Lower leg skin (tissue), 4 donors: ENCODE measurements at regions not wholly inside any gene's neighbourhood (a gene's known extent, or its start where the extent isn't known, plus 50 kb on each side); places are given as distances from the start of the nearest gene placed in this dataset.

Source experiments
- DNase-seq, 2 donors: peaks; one replicate each; pipeline ENCODE4 v3.0.0-alpha.2; 2019; ENCODE audit warnings: low spot score in 2 of 2
- H3K4me3 ChIP-seq: fragments of 200-600 bp; sonication (generic); 2 replicates; pipeline ENCODE4 v1.5.1; 2017; ENCODE audit warnings: mild to moderate bottlenecking, low read depth; ENCODE audit not compliant: poor library complexity, severe bottlenecking
- POLR2A ChIP-seq, 2 donors: fragments of 450-650 bp; IDR thresholded peaks; one replicate each; pipeline ENCODE4 v1.6.1; 2016 to 2017; ENCODE audit warnings: antibody characterized with exemption in 2 of 2, mild to moderate bottlenecking in 1 of 2, moderate library complexity in 1 of 2
- WGBS, 2 donors: methylation state at CpG; one replicate each; pipeline ENCODE4 v1.1.5; 2018; 5-methylcytosine and 5-hydroxymethylcytosine counted together
- intact Hi-C: fragments of 100-400 bp; cut with DNase I; formaldehyde crosslinking; loops from one replicate; pipeline ENCODE4 v1.15.0; 2023; ENCODE audit warnings: low total_unique reads
- TF ChIP-seq, protein P1 (sequence below), 3 donors: fragments of 450-650 bp; IDR thresholded peaks; one replicate each; pipeline ENCODE4 v1.5.1; 2016; ENCODE audit warnings: antibody characterized with exemption in 3 of 3, mild to moderate bottlenecking in 3 of 3, moderate library complexity in 2 of 3

DNA sequence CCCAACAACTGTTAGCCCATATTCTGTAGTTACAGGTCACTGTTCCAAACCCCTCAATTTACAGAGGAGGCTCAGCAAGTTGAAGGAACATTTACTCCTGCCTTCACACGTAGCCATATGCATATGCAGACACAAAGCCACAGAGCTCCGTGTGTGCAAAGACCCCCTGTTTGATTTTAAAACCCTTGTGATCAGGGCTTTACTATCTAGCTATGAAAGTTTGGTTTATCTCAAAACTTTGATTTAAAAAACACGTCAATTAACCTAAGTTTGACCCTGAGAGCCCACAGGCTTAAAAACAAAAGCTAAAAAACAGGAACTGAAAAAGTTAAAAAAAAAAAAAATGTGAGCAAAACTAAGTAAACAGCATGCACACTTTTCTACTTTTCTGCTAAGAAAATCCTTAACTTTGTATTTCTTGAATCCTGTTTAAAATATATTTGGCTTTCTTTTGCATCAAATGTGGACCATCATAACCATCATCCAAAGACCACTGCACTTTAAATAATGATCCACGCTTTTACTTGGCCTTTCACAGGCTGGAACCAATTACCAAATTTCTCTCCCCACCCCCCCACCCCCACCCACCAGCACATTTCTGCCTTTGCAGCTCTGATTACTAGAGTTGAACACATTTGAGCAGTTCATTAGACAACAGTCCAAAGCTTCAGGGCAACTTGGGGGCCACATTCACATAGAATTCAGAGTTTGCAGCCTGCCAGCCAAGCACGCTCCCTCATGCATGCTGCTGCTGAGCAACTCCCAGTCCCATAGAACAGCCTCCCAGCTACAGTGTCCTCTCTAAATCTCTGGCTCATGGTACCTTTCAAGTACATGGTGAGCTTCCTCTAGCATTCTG lies 128.8 kb upstream of the MAP3K1 start:
- H3K4me3 ChIP-seq, result no peak overlapping the region
- TF ChIP-seq, protein P1, sequence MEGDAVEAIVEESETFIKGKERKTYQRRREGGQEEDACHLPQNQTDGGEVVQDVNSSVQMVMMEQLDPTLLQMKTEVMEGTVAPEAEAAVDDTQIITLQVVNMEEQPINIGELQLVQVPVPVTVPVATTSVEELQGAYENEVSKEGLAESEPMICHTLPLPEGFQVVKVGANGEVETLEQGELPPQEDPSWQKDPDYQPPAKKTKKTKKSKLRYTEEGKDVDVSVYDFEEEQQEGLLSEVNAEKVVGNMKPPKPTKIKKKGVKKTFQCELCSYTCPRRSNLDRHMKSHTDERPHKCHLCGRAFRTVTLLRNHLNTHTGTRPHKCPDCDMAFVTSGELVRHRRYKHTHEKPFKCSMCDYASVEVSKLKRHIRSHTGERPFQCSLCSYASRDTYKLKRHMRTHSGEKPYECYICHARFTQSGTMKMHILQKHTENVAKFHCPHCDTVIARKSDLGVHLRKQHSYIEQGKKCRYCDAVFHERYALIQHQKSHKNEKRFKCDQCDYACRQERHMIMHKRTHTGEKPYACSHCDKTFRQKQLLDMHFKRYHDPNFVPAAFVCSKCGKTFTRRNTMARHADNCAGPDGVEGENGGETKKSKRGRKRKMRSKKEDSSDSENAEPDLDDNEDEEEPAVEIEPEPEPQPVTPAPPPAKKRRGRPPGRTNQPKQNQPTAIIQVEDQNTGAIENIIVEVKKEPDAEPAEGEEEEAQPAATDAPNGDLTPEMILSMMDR (IDR thresholded peaks at IDR 0.05), result no peak
- TF ChIP-seq POLR2A (IDR thresholded peaks at IDR 0.05), result no peak
- 63 to 72% methylated on average over 5 of the region's 5 CpGs for WGBS, 2 donors
- no peak for DNase-seq
- intact Hi-C loops, result loop anchor here (2.0 kb wide), 1 partner anchor 48 kb away; no protein-coding TSS in a partner anchor

DNA sequence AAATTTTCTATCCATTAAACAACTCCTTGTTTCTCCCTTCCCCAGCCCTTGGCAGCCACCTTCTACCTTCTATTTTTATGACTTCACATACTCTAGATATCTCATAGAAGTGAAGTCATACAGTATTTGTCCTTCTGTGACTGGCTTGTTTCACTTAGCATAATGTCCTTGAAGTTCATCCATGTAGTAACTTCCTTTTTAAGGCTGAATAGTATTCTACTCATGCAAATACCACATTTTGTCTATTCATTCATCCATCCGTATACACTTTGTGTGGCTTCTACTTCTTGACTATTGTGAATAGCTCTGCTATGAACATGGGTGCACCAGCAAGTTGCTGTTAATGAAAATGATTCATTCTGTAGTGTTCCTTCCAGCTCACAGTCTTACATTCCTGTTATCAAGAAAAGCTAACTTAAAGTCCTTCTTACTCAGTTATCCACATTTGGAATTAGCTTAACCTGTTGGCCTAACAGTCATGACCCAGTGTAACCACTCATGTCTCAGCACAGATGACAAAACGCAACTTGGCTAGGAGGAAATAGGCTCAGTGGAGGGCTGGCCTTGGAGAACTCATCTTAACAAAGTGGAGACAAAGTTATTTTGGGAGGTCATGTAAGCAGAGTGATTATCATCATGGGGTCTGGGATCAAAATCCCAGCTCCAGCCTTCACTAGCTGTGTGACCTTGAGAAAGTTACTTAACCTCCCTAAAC lies 129.7 kb upstream of the MAP3K1 start:
- WGBS, 2 donors, result 90 to 91% methylated on average over 2 of the region's 2 CpGs
- intact Hi-C loops, result loop anchor here (2.0 kb wide), 1 partner anchor 47 kb away; no protein-coding TSS in a partner anchor
- no peak for DNase-seq

DNA sequence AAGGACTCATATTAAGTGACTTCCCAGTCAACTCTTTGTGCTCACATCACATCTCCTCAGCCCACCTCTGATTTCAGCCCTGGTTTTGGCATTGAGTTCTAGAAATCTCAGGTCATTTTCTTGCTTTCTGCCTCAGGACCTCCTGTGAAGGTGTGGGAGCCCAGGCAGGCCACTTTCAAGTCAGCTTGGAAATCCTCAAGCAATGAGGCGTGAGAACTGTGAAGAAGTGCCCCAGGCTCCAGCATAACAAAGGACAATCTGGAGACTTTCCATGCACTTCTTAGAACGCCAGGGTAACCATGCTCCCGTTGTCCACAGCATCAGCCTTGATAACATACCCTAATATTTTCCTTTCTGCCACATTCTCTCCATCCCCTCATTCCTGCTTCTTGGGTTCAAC lies 131.2 kb upstream of the MAP3K1 start:
- WGBS, 2 donors, result 68 to 71% methylated on average over 3 of the region's 3 CpGs
- no peak for DNase-seq
- intact Hi-C loops, result no loop called here
- H3K4me3 ChIP-seq, result no peak overlapping the region
- TF ChIP-seq, protein P1 (IDR thresholded peaks at IDR 0.05), result no peak
- TF ChIP-seq POLR2A (IDR thresholded peaks at IDR 0.05), result no peak

More for the DNA sequence above, 129.7 kb upstream of the MAP3K1 start:
- H3K4me3 ChIP-seq, result no peak overlapping the region
- TF ChIP-seq, protein P1 (IDR thresholded peaks at IDR 0.05), result no peak
- no peak for TF ChIP-seq POLR2A (IDR thresholded peaks at IDR 0.05)

DNA sequence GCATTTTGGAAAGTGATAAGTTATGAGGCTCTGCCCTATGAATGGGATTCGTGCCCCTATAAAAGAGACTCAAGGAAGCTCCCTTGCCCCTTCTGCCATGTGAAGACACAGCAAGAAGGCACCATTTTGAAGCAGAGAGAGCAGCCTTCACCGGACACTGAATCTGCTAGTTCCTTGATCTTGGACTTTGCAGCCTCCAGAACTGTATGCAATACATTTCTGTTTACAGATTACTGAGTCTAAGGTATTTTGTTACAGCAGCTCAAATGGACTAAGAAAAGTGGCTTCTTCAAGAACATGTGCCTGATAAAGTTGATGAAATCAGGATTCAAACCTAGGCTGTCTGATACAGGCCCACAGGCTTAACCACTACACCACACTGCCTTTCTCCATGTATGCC lies 131.6 kb upstream of the MAP3K1 start:
- WGBS, 2 donors, result 97 to 98% methylated on average over 2 of the region's 2 CpGs
- TF ChIP-seq, protein P1 (IDR thresholded peaks at IDR 0.05), result no peak
- TF ChIP-seq POLR2A (IDR thresholded peaks at IDR 0.05), result no peak
- intact Hi-C loops, result no loop called here
- H3K4me3 ChIP-seq, result no peak overlapping the region
- no peak for DNase-seq

- no peak for DNase-seq
- intact Hi-C loops, result no loop called here
- no peak overlapping the region for H3K4me3 ChIP-seq
- WGBS, 2 donors, result 83 to 96% methylated on average over 1 of the region's 1 CpG
- TF ChIP-seq, protein P1 (IDR thresholded peaks at IDR 0.05), result no peak
- no peak for TF ChIP-seq POLR2A (IDR thresholded peaks at IDR 0.05)
Observed at GRCh38 chr5:56683281-56683680, 132.1 kb upstream of the MAP3K1 start.
